OCI-LY3 (cell line): ENCODE measurements at regions not wholly inside any gene's neighbourhood (a gene's known extent, or its start where the extent isn't known, plus 50 kb on each side); places are given as distances from the start of the nearest gene placed in this dataset.

ENCODE experiments used
- EZH2phosphoT487 ChIP-seq: fragments of 200-600 bp; shearing (Covaris generic); IDR thresholded peaks from 2 replicates; pipeline ENCODE4 v1.6.1; 2018; ENCODE audit warnings: antibody characterized with exemption, mixed run types, low read depth
- TF ChIP-seq, protein P1 (sequence below): fragments of 200-600, 300-600 bp; sonication (generic); IDR thresholded peaks from 2 replicates; pipeline ENCODE4 v1.5.1; 2014; ENCODE audit warnings: antibody characterized with exemption, low read length, low read depth

GRCh38 chr2:105469781-105470180, 70.9 kb upstream of the FHL2 start:
- TF ChIP-seq, protein P1, sequence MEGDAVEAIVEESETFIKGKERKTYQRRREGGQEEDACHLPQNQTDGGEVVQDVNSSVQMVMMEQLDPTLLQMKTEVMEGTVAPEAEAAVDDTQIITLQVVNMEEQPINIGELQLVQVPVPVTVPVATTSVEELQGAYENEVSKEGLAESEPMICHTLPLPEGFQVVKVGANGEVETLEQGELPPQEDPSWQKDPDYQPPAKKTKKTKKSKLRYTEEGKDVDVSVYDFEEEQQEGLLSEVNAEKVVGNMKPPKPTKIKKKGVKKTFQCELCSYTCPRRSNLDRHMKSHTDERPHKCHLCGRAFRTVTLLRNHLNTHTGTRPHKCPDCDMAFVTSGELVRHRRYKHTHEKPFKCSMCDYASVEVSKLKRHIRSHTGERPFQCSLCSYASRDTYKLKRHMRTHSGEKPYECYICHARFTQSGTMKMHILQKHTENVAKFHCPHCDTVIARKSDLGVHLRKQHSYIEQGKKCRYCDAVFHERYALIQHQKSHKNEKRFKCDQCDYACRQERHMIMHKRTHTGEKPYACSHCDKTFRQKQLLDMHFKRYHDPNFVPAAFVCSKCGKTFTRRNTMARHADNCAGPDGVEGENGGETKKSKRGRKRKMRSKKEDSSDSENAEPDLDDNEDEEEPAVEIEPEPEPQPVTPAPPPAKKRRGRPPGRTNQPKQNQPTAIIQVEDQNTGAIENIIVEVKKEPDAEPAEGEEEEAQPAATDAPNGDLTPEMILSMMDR = no peak
- no peak for TF ChIP-seq EZH2phosphoT487
